HepG2 (cell line): ENCODE measurements at regions not wholly inside any gene's neighbourhood (a gene's known extent, or its start where the extent isn't known, plus 50 kb on each side); places are given as distances from the start of the nearest gene placed in this dataset.

Experiments used
- FOSL2 ChIP-seq: sonication (generic); formaldehyde crosslinking; IDR thresholded peaks from 2 replicates; pipeline ENCODE4 v1.4.0; 2020; ENCODE audit warnings: missing genetic modification reagents
- KDM3A ChIP-seq: IDR thresholded peaks from 2 replicates; pipeline ENCODE4 v1.6.1; 2018; ENCODE audit warnings: low read depth, missing compliant biosample characterization
- RARA ChIP-seq: IDR thresholded peaks from 2 replicates; pipeline ENCODE4 v1.6.1; 2016; ENCODE audit warnings: missing genetic modification reagents, missing compliant biosample characterization
- SP1 ChIP-seq, 2 experiments: fragments of 450-650 bp in 1 of 2; sonication (generic) in 1 of 2; formaldehyde crosslinking in 1 of 2; IDR thresholded peaks; 2 replicates each; pipeline versions ENCODE4 v1.4.0 to v1.6.1; 2016 to 2020; ENCODE audit warnings: missing genetic modification reagents in 1 of 2
- TEAD3 ChIP-seq: optimal IDR thresholded peaks from 2 replicates; pipeline ENCODE3; 2016; ENCODE audit warnings: borderline replicate concordance
- ZBTB21 ChIP-seq: sonication (generic); formaldehyde crosslinking; IDR thresholded peaks from 2 replicates; pipeline ENCODE4 v1.4.0; 2020; ENCODE audit warnings: missing genetic modification reagents
- ZNF160 ChIP-seq: sonication (generic); formaldehyde crosslinking; IDR thresholded peaks from 2 replicates; pipeline ENCODE4 v1.8.0; 2022; ENCODE audit warnings: mild to moderate bottlenecking, inconsistent platforms, missing genetic modification reagents
- TF ChIP-seq, protein P1 (sequence below): sonication (generic); formaldehyde crosslinking; IDR thresholded peaks from 2 replicates; pipeline ENCODE4 v1.4.0; 2020; ENCODE audit warnings: missing genetic modification reagents, borderline replicate concordance
- TF ChIP-seq, protein P2 (sequence below): sonication (generic); formaldehyde crosslinking; IDR thresholded peaks from 2 replicates; pipeline ENCODE4 v1.4.0; 2020; ENCODE audit warnings: missing genetic modification reagents
- TF ChIP-seq, protein P3 (sequence below): IDR thresholded peaks from 2 replicates; pipeline ENCODE4 v1.6.1; 2016; ENCODE audit warnings: missing compliant biosample characterization, missing genetic modification reagents, borderline replicate concordance
- TF ChIP-seq, protein P4 (sequence below): sonication (generic); formaldehyde crosslinking; conservative IDR thresholded peaks from 2 replicates; pipeline ENCODE4 v1.4.0; 2020; ENCODE audit warnings: missing genetic modification reagents

DNA sequence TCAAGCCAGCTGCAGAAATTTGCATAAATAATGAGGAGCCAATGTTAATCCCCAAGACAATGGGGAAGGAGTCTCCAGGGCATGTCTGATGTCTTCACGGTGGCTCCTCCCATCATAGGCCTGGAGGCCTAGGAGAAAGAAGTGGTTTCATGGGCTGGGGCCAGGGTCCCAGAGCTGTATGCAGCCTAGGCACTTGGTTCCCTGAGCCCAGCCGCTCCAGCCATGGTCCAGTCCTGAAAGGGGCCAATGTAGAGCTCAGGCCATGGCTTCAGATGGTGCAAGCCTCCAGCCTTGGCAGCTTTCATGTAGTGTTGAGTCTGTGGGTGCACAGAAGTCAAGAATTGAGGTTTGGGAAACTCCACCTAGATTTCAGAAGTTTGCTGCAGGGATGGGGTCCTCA, 628.2 kb upstream of the GRIA3 start (continued):
- TF ChIP-seq, protein P1, sequence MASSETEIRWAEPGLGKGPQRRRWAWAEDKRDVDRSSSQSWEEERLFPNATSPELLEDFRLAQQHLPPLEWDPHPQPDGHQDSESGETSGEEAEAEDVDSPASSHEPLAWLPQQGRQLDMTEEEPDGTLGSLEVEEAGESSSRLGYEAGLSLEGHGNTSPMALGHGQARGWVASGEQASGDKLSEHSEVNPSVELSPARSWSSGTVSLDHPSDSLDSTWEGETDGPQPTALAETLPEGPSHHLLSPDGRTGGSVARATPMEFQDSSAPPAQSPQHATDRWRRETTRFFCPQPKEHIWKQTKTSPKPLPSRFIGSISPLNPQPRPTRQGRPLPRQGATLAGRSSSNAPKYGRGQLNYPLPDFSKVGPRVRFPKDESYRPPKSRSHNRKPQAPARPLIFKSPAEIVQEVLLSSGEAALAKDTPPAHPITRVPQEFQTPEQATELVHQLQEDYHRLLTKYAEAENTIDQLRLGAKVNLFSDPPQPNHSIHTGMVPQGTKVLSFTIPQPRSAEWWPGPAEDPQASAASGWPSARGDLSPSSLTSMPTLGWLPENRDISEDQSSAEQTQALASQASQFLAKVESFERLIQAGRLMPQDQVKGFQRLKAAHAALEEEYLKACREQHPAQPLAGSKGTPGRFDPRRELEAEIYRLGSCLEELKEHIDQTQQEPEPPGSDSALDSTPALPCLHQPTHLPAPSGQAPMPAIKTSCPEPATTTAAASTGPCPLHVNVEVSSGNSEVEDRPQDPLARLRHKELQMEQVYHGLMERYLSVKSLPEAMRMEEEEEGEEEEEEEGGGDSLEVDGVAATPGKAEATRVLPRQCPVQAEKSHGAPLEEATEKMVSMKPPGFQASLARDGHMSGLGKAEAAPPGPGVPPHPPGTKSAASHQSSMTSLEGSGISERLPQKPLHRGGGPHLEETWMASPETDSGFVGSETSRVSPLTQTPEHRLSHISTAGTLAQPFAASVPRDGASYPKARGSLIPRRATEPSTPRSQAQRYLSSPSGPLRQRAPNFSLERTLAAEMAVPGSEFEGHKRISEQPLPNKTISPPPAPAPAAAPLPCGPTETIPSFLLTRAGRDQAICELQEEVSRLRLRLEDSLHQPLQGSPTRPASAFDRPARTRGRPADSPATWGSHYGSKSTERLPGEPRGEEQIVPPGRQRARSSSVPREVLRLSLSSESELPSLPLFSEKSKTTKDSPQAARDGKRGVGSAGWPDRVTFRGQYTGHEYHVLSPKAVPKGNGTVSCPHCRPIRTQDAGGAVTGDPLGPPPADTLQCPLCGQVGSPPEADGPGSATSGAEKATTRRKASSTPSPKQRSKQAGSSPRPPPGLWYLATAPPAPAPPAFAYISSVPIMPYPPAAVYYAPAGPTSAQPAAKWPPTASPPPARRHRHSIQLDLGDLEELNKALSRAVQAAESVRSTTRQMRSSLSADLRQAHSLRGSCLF (CRISPR knock-in tag): no peak
- no peak for TF ChIP-seq TEAD3
- TF ChIP-seq ZBTB21 (CRISPR knock-in tag): no peak
- TF ChIP-seq, protein P2, sequence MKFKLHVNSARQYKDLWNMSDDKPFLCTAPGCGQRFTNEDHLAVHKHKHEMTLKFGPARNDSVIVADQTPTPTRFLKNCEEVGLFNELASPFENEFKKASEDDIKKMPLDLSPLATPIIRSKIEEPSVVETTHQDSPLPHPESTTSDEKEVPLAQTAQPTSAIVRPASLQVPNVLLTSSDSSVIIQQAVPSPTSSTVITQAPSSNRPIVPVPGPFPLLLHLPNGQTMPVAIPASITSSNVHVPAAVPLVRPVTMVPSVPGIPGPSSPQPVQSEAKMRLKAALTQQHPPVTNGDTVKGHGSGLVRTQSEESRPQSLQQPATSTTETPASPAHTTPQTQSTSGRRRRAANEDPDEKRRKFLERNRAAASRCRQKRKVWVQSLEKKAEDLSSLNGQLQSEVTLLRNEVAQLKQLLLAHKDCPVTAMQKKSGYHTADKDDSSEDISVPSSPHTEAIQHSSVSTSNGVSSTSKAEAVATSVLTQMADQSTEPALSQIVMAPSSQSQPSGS: no peak
- TF ChIP-seq, protein P3, sequence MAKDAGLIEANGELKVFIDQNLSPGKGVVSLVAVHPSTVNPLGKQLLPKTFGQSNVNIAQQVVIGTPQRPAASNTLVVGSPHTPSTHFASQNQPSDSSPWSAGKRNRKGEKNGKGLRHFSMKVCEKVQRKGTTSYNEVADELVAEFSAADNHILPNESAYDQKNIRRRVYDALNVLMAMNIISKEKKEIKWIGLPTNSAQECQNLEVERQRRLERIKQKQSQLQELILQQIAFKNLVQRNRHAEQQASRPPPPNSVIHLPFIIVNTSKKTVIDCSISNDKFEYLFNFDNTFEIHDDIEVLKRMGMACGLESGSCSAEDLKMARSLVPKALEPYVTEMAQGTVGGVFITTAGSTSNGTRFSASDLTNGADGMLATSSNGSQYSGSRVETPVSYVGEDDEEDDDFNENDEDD (CRISPR knock-in tag): no peak
- TF ChIP-seq ZNF160 (CRISPR knock-in tag): no peak
- TF ChIP-seq SP1 (IDR thresholded peaks at IDR 0.05): no peak
- TF ChIP-seq SP1 (CRISPR knock-in tag; IDR thresholded peaks at IDR 0.05): no peak
- no peak for TF ChIP-seq KDM3A (CRISPR knock-in tag)
- no peak for TF ChIP-seq FOSL2 (CRISPR knock-in tag)
- TF ChIP-seq RARA: no peak
- TF ChIP-seq, protein P4, sequence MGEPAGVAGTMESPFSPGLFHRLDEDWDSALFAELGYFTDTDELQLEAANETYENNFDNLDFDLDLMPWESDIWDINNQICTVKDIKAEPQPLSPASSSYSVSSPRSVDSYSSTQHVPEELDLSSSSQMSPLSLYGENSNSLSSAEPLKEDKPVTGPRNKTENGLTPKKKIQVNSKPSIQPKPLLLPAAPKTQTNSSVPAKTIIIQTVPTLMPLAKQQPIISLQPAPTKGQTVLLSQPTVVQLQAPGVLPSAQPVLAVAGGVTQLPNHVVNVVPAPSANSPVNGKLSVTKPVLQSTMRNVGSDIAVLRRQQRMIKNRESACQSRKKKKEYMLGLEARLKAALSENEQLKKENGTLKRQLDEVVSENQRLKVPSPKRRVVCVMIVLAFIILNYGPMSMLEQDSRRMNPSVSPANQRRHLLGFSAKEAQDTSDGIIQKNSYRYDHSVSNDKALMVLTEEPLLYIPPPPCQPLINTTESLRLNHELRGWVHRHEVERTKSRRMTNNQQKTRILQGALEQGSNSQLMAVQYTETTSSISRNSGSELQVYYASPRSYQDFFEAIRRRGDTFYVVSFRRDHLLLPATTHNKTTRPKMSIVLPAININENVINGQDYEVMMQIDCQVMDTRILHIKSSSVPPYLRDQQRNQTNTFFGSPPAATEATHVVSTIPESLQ (CRISPR knock-in tag): no peak
